Forelimb muscle (tissue), 1 donor: ENCODE measurements at regions not wholly inside any gene's neighbourhood (a gene's known extent, or its start where the extent isn't known, plus 50 kb on each side); places are given as distances from the start of the nearest gene placed in this dataset.

Source experiments
- DNase-seq: peaks from one replicate; pipeline ENCODE4 v3.0.0-alpha.2; 2013; ENCODE audit warnings: low read depth

GRCh38 chr6:44676826-44677433 is 289.4 kb downstream of the CDC5L start:
- no peak for DNase-seq

GRCh38 chr6:44678252-44678935 is 290.9 kb downstream of the CDC5L start:
- no peak for DNase-seq

GRCh38 chr6:44679438-44680201 is 292.1 kb downstream of the CDC5L start:
- no peak for DNase-seq

GRCh38 chr6:44680202-44680720 is 292.8 kb downstream of the CDC5L start:
- no peak for DNase-seq

- DNase-seq = no peak
Observed at GRCh38 chr6:44681761-44682160, 294.3 kb downstream of the CDC5L start.

GRCh38 chr6:44682280-44682679 is 294.8 kb downstream of the CDC5L start:
- DNase-seq = no peak

GRCh38 chr6:44682987-44683779 is 295.7 kb downstream of the CDC5L start:
- DNase-seq = no peak

GRCh38 chr6:44685213-44685612 is 297.7 kb downstream of the CDC5L start:
- DNase-seq = no peak

- no peak for DNase-seq
Observed at GRCh38 chr6:44696099-44696498, 308.6 kb downstream of the CDC5L start.

GRCh38 chr6:44696686-44697085 is 309.2 kb downstream of the CDC5L start:
- DNase-seq = no peak

GRCh38 chr6:44697327-44697726 is 309.8 kb downstream of the CDC5L start:
- no peak for DNase-seq

- no peak for DNase-seq
Observed at GRCh38 chr6:44698602-44699001, 311.1 kb downstream of the CDC5L start.

GRCh38 chr6:44699082-44699481 is 311.6 kb downstream of the CDC5L start:
- DNase-seq = no peak

- no peak for DNase-seq
Observed at GRCh38 chr6:44699851-44700250, 312.3 kb downstream of the CDC5L start.

- DNase-seq = no peak
Observed at GRCh38 chr6:44700422-44700821, 312.9 kb downstream of the CDC5L start.

- no peak for DNase-seq
Observed at GRCh38 chr6:44701038-44701636, 313.6 kb downstream of the CDC5L start.

GRCh38 chr6:44701637-44702101 is 314.2 kb downstream of the CDC5L start:
- no peak for DNase-seq

GRCh38 chr6:44702292-44702691 is 314.8 kb downstream of the CDC5L start:
- no peak for DNase-seq

- no peak for DNase-seq
Observed at GRCh38 chr6:44704240-44705150, 317.0 kb downstream of the CDC5L start.

- no peak for DNase-seq
Observed at GRCh38 chr6:44705596-44705995, 318.1 kb downstream of the CDC5L start.
